Brain microvascular endothelial cell (primary cell): ENCODE measurements at regions not wholly inside any gene's neighbourhood (a gene's known extent, or its start where the extent isn't known, plus 50 kb on each side); places are given as distances from the start of the nearest gene placed in this dataset.
"Not testable (repeated sequence)": the region's sequence is repeated elsewhere in the genome, so short reads cannot be mapped to it uniquely, and the experiment has no call there.

Source experiments
- DNase-seq: peaks from one replicate; pipeline ENCODE4 v3.0.0-alpha.2; 2020
- H3K27ac ChIP-seq: fragments of 250-450 bp; sonication (Bioruptor Pico); 2 replicates; pipeline ENCODE4 v1.5.1; 2020; ENCODE audit warnings: mild to moderate bottlenecking, moderate library complexity
- H3K27me3 ChIP-seq: fragments of 250-450 bp; sonication (Bioruptor Pico); replicated peaks from 2 replicates; pipeline ENCODE4 v1.5.1; 2020; ENCODE audit warnings: mild to moderate bottlenecking
- H3K36me3 ChIP-seq: fragments of 250-450 bp; sonication (Bioruptor Pico); replicated peaks from 2 replicates; pipeline ENCODE4 v1.5.1; 2020; ENCODE audit warnings: mild to moderate bottlenecking
- H3K4me3 ChIP-seq: 2 replicates; pipeline ENCODE4 v1.5.1; 2011; ENCODE audit warnings: low read depth, mild to moderate bottlenecking, control low read depth, low read length, moderate library complexity
- CTCF ChIP-seq: IDR thresholded peaks from 2 replicates; pipeline ENCODE4 v1.5.1; 2011; ENCODE audit warnings: low read depth, mild to moderate bottlenecking, moderate library complexity, low read length, control low read depth, inconsistent platforms; ENCODE audit errors: missing control alignments
- in situ Hi-C: cut with HindIII; loops from 2 replicates; pipeline ENCODE4 v1.10.0; 2017; ENCODE audit warnings: low sequenced_read_pairs, low pct_ligation_motif_present

DNA sequence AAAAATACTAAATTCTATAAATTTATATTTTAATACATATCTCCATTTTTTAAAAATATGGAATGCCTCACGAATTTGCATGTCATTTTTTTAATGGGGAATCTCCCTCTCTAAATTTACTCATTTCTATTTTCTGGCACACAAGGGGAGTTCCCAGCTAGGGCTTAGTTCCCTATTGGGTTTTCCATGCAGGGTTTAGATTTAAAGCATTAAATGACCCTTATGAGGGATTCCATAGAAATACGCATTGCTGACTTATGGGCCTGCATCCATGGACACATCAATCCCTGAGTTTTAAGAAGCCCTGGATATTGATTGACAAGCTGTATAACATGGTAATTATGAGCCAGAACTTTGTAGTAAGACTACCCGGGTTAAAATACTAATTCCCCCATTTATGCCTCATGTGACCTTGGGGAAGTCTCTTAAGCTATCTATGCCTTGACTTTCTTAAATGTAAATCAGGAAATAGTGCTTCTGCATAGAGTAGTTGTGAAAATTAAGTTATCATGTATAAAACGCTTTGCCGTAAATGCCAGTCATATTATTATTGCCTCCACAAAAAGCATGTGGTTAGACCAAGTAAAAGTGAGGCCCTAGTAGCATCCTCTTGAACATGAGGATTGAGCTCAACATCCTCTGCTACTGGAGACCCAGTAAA is 78.8 kb upstream of the ANKRD1 start:
- H3K36me3 ChIP-seq: no peaks in the 10 kb centered on the region
- no peak for DNase-seq
- no peak overlapping the region for H3K27ac ChIP-seq
- no peaks in the 10 kb centered on the region for H3K27me3 ChIP-seq
- no peak overlapping the region for H3K4me3 ChIP-seq
- TF ChIP-seq CTCF: no peak
- in situ Hi-C loops: no loop called here

DNA sequence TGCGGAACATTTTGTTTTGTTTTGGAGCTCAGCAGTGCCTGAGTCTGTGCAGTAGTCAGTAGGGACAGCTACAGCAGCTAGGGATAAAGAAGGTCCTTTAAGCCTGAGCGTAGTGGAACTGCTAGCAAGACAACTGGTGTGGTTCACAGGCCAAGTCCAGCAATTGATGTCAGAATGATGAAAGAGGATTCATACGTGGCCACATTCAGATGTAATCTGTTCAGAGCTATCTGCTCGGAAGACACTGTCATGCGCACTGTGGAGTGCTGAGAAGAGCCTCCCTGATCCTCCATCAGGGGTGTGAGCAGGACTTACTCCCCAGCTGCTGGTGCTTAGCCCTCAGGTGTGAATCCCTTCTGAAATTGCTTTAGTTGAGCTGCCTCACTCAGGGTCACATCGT is 79.6 kb upstream of the ANKRD1 start:
- H3K27me3 ChIP-seq: no peaks in the 10 kb centered on the region
- in situ Hi-C loops: no loop called here
- no peak overlapping the region for H3K27ac ChIP-seq
- no peak overlapping the region for H3K4me3 ChIP-seq
- H3K36me3 ChIP-seq: no peaks in the 10 kb centered on the region
- no peak for DNase-seq
- TF ChIP-seq CTCF: no peak

- Histone ChIP-seq H3K4me3 (no peak overlapping the region), H3K27me3 (no peaks in the 10 kb centered on the region), H3K27ac (no peak overlapping the region), H3K36me3 (no peaks in the 10 kb centered on the region)
- DNase-seq: no peak
- TF ChIP-seq CTCF: no peak
- in situ Hi-C loops: no loop called here
These were observed 80.1 kb upstream of the ANKRD1 start for GRCh38 chr10:91000985-91001384.

- Histone ChIP-seq H3K27me3 (no peaks in the 10 kb centered on the region), H3K27ac (no peak overlapping the region), H3K4me3 (no peak overlapping the region), H3K36me3 (no peaks in the 10 kb centered on the region)
- in situ Hi-C loops: no loop called here
- DNase-seq: no peak
- no peak for TF ChIP-seq CTCF
These were observed 81.8 kb upstream of the ANKRD1 start for GRCh38 chr10:91002656-91003055.

GRCh38 chr10:91003379-91003778 is 82.5 kb upstream of the ANKRD1 start:
- DNase-seq, H3K27ac ChIP-seq, H3K36me3 ChIP-seq, in situ Hi-C loops, H3K27me3 ChIP-seq, H3K4me3 ChIP-seq: not testable (repeated sequence)

- H3K27ac ChIP-seq, H3K36me3 ChIP-seq, H3K4me3 ChIP-seq, in situ Hi-C loops, DNase-seq, H3K27me3 ChIP-seq: not testable (repeated sequence)
These were observed 84.4 kb upstream of the ANKRD1 start for GRCh38 chr10:91005276-91005675.
